HG03159 (cell line): ENCODE measurements at regions not wholly inside any gene's neighbourhood (a gene's known extent, or its start where the extent isn't known, plus 50 kb on each side); places are given as distances from the start of the nearest gene placed in this dataset.

ENCODE experiments used
- ATAC-seq: cut with Tn5 transposase; IDR thresholded peaks from one replicate; pipeline ENCODE4 v1.9.1; 2021; ENCODE audit warnings: mild to moderate bottlenecking, moderate library complexity; ENCODE audit not compliant: unreplicated experiment

DNA sequence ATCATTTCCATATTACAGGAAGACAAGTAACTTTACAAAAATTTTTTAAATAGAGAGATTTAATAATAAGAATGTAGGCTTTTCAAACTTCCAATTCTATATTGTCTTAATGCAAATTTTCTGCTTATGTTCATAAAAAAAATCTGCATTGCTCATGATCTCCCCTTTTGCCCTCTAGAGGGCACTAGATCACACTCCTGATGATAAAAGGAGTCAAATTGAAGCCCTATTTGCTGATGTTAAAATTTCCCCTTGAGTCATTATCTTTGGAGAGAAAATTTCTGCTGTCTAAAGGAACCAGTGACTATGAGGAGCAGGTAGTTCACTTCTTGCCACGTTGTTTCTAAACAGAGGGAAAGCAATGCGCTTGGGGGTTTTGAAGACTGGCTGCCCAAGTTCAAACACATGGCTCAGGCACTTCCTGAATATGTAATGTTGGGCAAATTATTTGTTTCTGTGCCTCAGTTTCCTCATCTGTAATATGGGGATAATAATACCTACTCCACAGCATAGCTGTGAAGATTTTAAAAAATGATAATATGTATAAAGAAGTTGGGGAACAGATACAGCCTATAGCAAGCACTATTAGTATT lies 874.2 kb downstream of the TFAP2A start:
- ATAC-seq = peak; percentile 77

DNA sequence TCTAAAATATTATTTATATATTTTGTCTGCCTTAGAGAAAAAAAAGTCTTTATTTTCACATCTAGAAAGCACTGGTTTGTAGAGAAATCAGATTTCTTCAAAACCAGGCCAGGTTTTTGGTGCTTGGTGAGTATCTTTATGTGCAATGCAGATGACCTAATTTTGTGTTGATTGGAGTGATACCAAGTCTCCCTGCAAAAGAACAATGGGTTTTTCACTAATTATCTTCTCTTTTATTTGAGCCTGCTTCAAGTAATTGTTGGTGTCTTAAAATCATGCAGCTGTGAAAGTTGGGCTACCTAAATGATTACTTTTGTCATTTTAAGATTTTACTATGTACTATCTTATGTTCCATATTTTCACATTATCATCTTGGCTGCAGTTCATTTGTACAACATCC lies 874.7 kb downstream of the TFAP2A start:
- ATAC-seq = peak; percentile 13

GRCh38 chr6:9539231-9539755 lies 875.6 kb downstream of the TFAP2A start:
- ATAC-seq = no peak

- ATAC-seq = no peak
Observed at GRCh38 chr6:9537381-9537780, 877.5 kb downstream of the TFAP2A start.

DNA sequence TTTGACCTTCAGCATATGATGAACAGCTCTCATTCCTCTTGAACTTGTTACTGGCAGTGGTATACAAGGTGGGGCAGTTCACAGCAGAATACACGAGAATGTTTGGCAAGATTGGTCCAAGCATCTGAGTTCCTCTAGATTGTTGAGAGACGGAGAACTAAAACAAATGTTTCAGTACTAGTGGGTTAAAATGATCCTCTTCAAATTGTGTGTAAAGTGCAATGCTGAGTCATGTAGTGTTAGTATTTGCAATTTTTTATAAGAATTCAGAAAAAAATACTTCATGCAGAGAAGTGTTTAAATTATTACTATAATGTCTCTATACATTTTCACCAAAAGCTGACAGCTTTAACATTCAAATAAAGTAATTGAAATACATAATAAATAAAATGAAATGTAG lies 879.8 kb downstream of the TFAP2A start:
- ATAC-seq = no peak

DNA sequence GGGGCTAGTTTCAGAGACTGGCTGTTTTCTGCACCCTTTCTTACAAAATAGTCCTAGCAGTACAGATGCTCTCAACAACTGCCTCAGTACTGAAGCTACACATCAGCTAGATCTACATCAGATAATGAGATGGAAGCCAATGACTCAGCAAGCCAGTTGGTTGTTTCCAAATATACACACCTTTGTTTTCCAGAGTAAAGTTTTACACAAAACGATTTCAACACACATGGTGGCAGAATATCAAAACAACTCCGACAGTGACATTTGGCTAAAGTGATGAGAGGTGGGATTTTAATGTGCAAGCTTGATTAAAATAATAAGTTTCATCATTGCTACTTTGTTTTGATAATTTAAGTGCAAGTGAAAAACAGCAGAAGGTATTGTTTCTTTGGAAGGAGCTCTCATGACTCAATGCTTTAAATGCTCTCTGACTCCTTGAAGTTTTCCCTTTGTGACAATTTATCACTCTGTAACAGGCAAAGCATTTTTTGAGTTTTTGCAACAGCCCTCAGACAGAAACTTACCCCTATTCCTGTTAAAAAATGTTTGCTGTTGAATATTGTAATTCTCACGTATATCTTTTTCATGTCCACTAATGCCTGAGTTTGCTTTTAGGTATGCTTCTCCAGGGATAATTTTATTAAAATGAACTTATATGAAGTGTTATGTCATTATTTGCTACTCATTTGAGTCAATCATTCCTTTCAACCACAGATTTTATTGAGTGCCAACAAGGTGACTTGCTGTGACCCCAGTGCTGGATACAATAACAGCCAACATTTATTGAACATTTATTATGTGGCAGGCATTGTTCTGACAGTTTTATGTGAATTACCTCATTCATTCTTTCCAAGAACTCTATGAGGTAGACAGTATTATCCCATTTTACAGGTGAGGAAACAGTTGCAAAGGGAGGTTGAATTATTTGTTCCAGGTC lies 882.0 kb downstream of the TFAP2A start:
- no peak for ATAC-seq

DNA sequence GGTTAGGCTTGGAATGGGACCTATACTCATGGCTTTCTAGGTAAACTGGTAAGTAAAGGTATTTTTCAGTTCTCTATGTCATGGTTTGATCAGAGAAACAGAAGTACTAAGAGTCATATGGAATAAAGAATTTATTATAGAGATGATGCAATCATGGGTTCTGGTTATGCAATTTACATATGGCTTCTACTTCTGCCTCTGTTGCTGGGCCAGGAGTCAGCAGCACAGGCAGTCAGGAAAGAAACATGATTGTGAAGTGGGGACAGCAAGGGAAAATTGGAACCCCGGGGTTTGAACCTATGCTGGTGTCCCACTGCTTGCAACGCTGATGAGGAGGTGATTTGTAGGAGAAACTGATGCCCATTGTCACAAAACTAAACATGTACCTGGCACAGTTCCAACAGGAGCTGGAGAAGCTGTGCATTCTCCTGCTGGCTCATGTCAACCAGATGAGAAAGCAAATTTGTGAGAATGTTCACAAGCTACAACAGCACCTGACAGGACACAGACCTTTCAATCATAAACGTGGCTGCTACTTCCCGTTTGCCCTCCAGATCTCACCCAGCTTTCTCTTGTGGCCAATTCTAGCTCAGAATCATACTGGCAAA lies 887.1 kb downstream of the TFAP2A start:
- no peak for ATAC-seq

- ATAC-seq = no peak
Observed at GRCh38 chr6:9523462-9523861, 891.4 kb downstream of the TFAP2A start.

GRCh38 chr6:9522101-9522500 lies 892.8 kb downstream of the TFAP2A start:
- ATAC-seq = no peak

- no peak for ATAC-seq
Observed at GRCh38 chr6:9521152-9521530, 893.7 kb downstream of the TFAP2A start.

GRCh38 chr6:9520417-9521151 lies 894.3 kb downstream of the TFAP2A start:
- ATAC-seq = no peak

- no peak for ATAC-seq
Observed at GRCh38 chr6:9518431-9518830, 896.4 kb downstream of the TFAP2A start.

DNA sequence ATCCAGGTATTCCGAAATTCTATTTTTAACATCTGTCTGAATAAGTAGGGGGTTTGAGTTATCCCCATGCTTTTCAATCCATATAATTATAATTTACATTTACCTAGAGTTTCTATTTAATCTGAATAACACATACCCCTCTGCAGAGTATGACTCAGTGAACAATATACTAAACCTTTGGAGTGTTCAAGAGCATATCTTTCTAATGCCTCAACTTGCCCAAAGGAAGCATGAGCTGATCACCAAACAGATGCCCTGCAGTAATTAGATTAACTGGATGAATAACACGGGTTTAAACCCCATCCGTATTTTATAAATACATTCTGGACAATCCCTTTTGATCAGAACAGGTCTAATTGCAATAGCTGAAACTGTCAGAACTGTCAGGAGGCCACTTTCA lies 897.1 kb downstream of the TFAP2A start:
- no peak for ATAC-seq

- no peak for ATAC-seq
Observed at GRCh38 chr6:9515633-9516606, 899.0 kb downstream of the TFAP2A start.

- no peak for ATAC-seq
Observed at GRCh38 chr6:9514146-9514545, 900.7 kb downstream of the TFAP2A start.

DNA sequence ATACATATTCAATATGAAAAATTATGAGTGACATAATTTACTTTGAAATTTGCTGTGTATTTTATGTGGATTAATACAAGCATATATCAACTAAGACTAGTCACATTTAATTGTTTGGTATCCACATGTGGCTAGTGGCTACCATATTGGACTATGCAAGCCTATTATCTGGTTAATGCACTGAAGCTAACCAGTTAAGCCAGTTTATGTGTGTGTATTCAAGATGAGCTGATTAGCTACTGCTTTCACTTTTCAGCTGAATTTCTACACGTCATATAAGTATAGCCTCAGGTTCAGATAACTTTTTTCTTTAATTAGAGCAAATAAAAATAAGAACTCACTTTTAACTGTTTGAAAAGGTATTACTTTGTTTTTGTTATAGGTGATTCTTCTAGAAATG lies 903.7 kb downstream of the TFAP2A start:
- no peak for ATAC-seq

DNA sequence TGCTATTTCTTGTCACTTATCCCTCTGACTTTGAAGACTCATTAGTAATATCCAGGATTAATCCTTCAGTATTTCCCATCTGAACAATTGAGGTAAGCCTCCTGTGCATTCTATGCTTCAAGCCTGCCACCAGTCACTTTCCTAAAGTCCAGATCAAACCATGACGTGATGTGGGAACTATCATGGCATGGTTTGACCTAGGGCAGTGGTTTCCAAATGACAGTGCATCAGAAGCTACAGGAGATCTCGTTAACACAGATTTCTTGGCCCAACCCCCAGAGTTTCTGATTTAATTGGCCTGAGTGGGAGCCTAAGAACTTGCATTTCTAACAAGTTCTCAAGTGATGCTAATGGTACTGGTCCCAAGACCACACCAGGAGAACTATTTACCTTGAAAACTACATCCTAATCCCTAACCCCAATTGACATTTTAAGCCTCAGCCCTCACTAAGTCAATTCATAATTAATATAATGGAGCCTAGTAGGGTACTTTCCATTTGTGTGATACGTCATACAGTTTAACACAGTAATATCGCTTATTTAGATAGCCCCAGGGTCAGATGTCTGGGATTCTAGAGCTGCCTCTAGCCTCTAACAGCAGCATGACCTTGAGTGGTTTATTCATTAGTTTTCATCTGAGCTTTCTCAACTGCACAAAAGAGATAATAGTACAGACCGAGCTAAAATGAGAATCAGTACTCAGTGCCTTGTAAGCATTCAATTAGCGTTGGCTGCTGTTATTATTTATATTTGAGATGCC lies 907.6 kb downstream of the TFAP2A start:
- no peak for ATAC-seq

DNA sequence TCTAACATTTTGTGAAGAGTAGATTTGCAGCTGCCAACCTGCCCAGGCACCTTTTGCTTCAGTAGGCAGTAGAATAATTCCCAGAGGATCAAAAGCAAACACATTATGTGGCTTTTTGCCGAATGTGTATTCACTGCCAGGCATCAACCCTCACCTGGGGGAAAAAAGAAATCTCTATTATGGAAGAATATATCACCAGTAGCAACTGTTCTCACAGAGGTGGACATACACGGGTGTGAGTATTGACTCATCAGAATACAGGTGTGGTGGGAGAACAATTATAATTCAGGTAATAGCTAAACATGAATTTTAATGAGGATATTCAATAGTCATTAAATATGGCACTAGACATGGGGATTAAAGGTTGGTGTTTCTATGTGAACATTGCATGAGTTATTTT lies 910.7 kb downstream of the TFAP2A start:
- ATAC-seq = no peak

DNA sequence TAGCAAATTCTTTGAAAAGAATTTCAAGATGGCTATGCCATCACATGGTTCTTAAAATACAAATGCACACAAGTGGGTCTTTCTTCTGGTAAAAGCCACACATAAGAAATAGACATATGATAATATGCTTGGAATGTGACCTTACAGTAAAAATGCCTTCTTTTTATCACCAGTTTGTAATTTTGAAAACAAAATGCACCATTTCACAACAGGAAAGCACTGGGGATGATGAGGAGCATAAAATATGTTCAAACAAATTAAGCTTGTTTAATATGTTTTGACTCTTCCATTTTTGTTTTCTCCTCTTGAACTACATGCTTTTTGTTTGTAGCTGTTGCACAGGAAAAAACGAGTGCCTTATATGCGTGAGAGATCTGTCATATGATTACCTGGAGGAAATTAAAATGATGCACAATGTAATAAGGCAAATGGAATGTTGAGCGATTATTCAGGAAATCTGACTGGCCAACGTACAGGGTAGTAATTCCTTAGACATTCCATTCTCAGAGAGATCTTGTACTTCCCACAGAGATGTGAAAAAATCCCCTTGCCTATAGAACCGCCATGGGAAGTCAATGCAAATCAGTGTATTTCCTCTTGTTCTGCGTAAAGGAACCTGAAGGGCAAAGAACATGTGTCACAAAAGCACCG lies 911.6 kb downstream of the TFAP2A start:
- ATAC-seq = no peak
